Endothelial cell of umbilical vein (primary cell): ENCODE measurements at regions not wholly inside any gene's neighbourhood (a gene's known extent, or its start where the extent isn't known, plus 50 kb on each side); places are given as distances from the start of the nearest gene placed in this dataset.

Experiments used
- TF ChIP-seq, protein P1 (sequence below), 2 donors: IDR thresholded peaks; 1 replicate in 1 of 2; 2 replicates in 1 of 2; pipeline ENCODE4 v1.5.1; 2011; ENCODE audit warnings: low read length in 2 of 2, mild to moderate bottlenecking in 2 of 2, moderate library complexity in 2 of 2, control low read depth in 1 of 2, inconsistent platforms in 1 of 2, low read depth in 1 of 2; ENCODE audit not compliant: insufficient read depth in 1 of 2; ENCODE audit errors: extremely low read depth in 1 of 2
- TF ChIP-seq, protein P2 (sequence below): IDR thresholded peaks from 2 replicates; pipeline ENCODE4 v1.6.1; 2011; ENCODE audit not compliant: insufficient read depth, insufficient read length

DNA sequence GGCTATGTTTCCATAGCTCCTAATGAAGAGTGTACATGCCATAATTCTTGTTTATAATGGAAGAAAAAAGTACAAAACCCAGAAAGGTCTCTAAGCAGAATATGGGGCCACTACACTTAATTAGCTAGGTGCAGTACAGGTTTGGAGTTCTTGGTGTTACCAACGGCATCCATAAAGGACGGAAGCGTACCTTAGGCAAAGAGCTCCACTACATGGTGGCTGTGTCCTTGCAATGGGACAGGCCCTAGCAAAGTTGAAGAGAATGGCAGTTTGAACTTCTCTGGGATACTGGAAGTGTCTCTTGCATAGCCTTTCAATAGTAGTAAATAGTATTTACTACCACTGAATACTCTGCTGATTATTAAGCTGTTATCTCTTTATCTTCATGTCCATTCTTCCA lies 371.7 kb upstream of the MMS22L start:
- TF ChIP-seq, protein P1, sequence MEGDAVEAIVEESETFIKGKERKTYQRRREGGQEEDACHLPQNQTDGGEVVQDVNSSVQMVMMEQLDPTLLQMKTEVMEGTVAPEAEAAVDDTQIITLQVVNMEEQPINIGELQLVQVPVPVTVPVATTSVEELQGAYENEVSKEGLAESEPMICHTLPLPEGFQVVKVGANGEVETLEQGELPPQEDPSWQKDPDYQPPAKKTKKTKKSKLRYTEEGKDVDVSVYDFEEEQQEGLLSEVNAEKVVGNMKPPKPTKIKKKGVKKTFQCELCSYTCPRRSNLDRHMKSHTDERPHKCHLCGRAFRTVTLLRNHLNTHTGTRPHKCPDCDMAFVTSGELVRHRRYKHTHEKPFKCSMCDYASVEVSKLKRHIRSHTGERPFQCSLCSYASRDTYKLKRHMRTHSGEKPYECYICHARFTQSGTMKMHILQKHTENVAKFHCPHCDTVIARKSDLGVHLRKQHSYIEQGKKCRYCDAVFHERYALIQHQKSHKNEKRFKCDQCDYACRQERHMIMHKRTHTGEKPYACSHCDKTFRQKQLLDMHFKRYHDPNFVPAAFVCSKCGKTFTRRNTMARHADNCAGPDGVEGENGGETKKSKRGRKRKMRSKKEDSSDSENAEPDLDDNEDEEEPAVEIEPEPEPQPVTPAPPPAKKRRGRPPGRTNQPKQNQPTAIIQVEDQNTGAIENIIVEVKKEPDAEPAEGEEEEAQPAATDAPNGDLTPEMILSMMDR (IDR thresholded peaks at IDR 0.05; ENCODE audit: extremely low read depth in 1 of 2, insufficient read depth in 1 of 2, low read depth in 1 of 2, low read length in 2 of 2): no peak
- TF ChIP-seq, protein P2, sequence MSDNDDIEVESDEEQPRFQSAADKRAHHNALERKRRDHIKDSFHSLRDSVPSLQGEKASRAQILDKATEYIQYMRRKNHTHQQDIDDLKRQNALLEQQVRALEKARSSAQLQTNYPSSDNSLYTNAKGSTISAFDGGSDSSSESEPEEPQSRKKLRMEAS: no peak
